ENCODE measurements at regions not wholly inside any gene's neighbourhood (a gene's known extent, or its start where the extent isn't known, plus 50 kb on each side); places are given as distances from the start of the nearest gene placed in this dataset.

GRCh38 chr9:105128908-105129600, 115.4 kb upstream of the SLC44A1 start:
- TF ChIP-seq SIN3A (IDR thresholded peaks at IDR 0.05; ENCODE audit: borderline replicate concordance, insufficient read depth, low read depth, low read length) (no peak), CTCF (IDR thresholded peaks at IDR 0.05) (no peak), REST (IDR thresholded peaks at IDR 0.05; ENCODE audit: insufficient read depth in 1 of 2, low read depth in 2 of 2, low read length in 1 of 2) (no peak), POLR2AphosphoS5 (IDR thresholded peaks at IDR 0.05; ENCODE audit: low read depth, low read length) (no peak), TCF7L2 (IDR thresholded peaks at IDR 0.05; ENCODE audit: low read depth, low read length) (no peak)
